ENCODE measurements at regions not wholly inside any gene's neighbourhood (a gene's known extent, or its start where the extent isn't known, plus 50 kb on each side); places are given as distances from the start of the nearest gene placed in this dataset.

GRCh38 chr5:56422076-56422762 is 189.1 kb upstream of the ANKRD55 start:
- DNase-seq (no peak), ATAC-seq (replicated peaks in 1 of 4) (no peak)
- Mint-ChIP-seq H3K4me1 (peaks cover 0 to 2% (median 0%) of the 10 kb centered on the region in 3 donors), H3K36me3 (peaks cover 3% of the 10 kb centered on the region), H3K9me3 (peaks cover 8 to 39% (median 31%) of the 10 kb centered on the region in 3 donors), H3K27ac (no peak overlapping the region), H3K27me3 (no peaks in the 10 kb centered on the region), H3K4me3 (no peak overlapping the region)
- H3K4me1 ChIP-seq (ENCODE audit: control insufficient read depth in 1 of 2, extremely low read depth in 1 of 2, insufficient read depth in 2 of 2, low read length in 2 of 2) = no peaks in the 10 kb centered on the region
- CTCF ChIA-PET = no interaction called here
- POLR2A ChIA-PET = no interaction called here
- no peaks in the 10 kb centered on the region for H3K36me3 ChIP-seq (ENCODE audit: control insufficient read depth in 2 of 2, extremely low read depth in 1 of 2, insufficient read depth in 1 of 2, low read length in 1 of 2)
- 100% methylated on average over 1 of the region's 5 CpGs for WGBS (ENCODE audit: insufficient coverage)
- H3K27ac ChIP-seq (ENCODE audit: low read length) = no peak overlapping the region
- H3K27me3 ChIP-seq (replicated peaks in 1 of 2; ENCODE audit: control insufficient read depth in 2 of 2, extremely low read depth in 1 of 2, insufficient read depth in 2 of 2, low read length in 1 of 2) = no peaks in the 10 kb centered on the region
- no peaks in the 10 kb centered on the region for H3K9me3 ChIP-seq
- no peak overlapping the region for H3K4me3 ChIP-seq (ENCODE audit: control insufficient read depth in 1 of 2, extremely low read depth in 1 of 2, low read length in 1 of 2)

- Mint-ChIP-seq H3K27ac (no peak overlapping the region), H3K4me3 (no peak overlapping the region), H3K4me1 (peaks cover 0 to 4% (median 2%) of the 10 kb centered on the region in 3 donors), H3K36me3 (peaks cover 3% of the 10 kb centered on the region), H3K27me3 (no peaks in the 10 kb centered on the region), H3K9me3 (peaks cover 8 to 39% (median 31%) of the 10 kb centered on the region in 3 donors)
- WGBS (ENCODE audit: insufficient coverage) = no CpG with 5 or more reads among the region's 6 CpGs
- Histone ChIP-seq H3K27me3 (replicated peaks in 1 of 2; ENCODE audit: control insufficient read depth in 2 of 2, extremely low read depth in 1 of 2, insufficient read depth in 2 of 2, low read length in 1 of 2) (no peaks in the 10 kb centered on the region), H3K4me3 (ENCODE audit: control insufficient read depth in 1 of 2, extremely low read depth in 1 of 2, low read length in 1 of 2) (no peak overlapping the region), H3K36me3 (ENCODE audit: control insufficient read depth in 2 of 2, extremely low read depth in 1 of 2, insufficient read depth in 1 of 2, low read length in 1 of 2) (no peaks in the 10 kb centered on the region), H3K4me1 (ENCODE audit: control insufficient read depth in 1 of 2, extremely low read depth in 1 of 2, insufficient read depth in 2 of 2, low read length in 2 of 2) (no peaks in the 10 kb centered on the region), H3K27ac (ENCODE audit: low read length) (no peak overlapping the region), H3K9me3 (no peaks in the 10 kb centered on the region)
- ChIA-PET POLR2A (no interaction called here), CTCF (no interaction called here)
- DNase-seq = no peak
- ATAC-seq (replicated peaks in 1 of 4) = no peak
Measured at GRCh38 chr5:56421246-56422075, 188.3 kb upstream of the ANKRD55 start.

- H3K36me3 Mint-ChIP-seq = peaks cover 3% of the 10 kb centered on the region
- H3K4me3 Mint-ChIP-seq = no peak overlapping the region
- H3K27me3 Mint-ChIP-seq = no peaks in the 10 kb centered on the region
- POLR2A ChIA-PET = no interaction called here
- DNase-seq = no peak
- no peak overlapping the region for H3K27ac ChIP-seq (ENCODE audit: low read length)
- ATAC-seq (replicated peaks in 1 of 4) = no peak
- H3K4me1 Mint-ChIP-seq = peaks cover 6 to 13% (median 11%) of the 10 kb centered on the region in 3 donors
- CTCF ChIA-PET = interaction anchor here in 1 of 2 donors (0.6 kb wide), 1 partner anchor 1477 kb away, joined by 3 read pairs; no protein-coding TSS in a partner anchor
- H3K36me3 ChIP-seq (ENCODE audit: control insufficient read depth in 2 of 2, extremely low read depth in 1 of 2, insufficient read depth in 1 of 2, low read length in 1 of 2) = no peaks in the 10 kb centered on the region
- H3K4me3 ChIP-seq (ENCODE audit: control insufficient read depth in 1 of 2, extremely low read depth in 1 of 2, low read length in 1 of 2) = no peak overlapping the region
- no peaks in the 10 kb centered on the region for H3K9me3 ChIP-seq
- H3K4me1 ChIP-seq (ENCODE audit: control insufficient read depth in 1 of 2, extremely low read depth in 1 of 2, insufficient read depth in 2 of 2, low read length in 2 of 2) = no peaks in the 10 kb centered on the region
- peaks cover 8 to 39% (median 31%) of the 10 kb centered on the region in 3 donors for H3K9me3 Mint-ChIP-seq
- no peak overlapping the region for H3K27ac Mint-ChIP-seq
- no peaks in the 10 kb centered on the region for H3K27me3 ChIP-seq (replicated peaks in 1 of 2; ENCODE audit: control insufficient read depth in 2 of 2, extremely low read depth in 1 of 2, insufficient read depth in 2 of 2, low read length in 1 of 2)
Measured at GRCh38 chr5:56420323-56420722, 187.2 kb upstream of the ANKRD55 start.

- no peak overlapping the region for H3K4me3 Mint-ChIP-seq
- no peaks in the 10 kb centered on the region for H3K27me3 ChIP-seq (replicated peaks in 1 of 2; ENCODE audit: control insufficient read depth in 2 of 2, extremely low read depth in 1 of 2, insufficient read depth in 2 of 2, low read length in 1 of 2)
- peaks cover 9 to 15% (median 15%) of the 10 kb centered on the region in 3 donors for H3K4me1 Mint-ChIP-seq
- H3K9me3 ChIP-seq = no peaks in the 10 kb centered on the region
- H3K9me3 Mint-ChIP-seq = peaks cover 8 to 39% (median 31%) of the 10 kb centered on the region in 3 donors
- H3K4me3 ChIP-seq (ENCODE audit: control insufficient read depth in 1 of 2, extremely low read depth in 1 of 2, low read length in 1 of 2) = no peak overlapping the region
- POLR2A ChIA-PET = no interaction called here
- CTCF ChIA-PET = no interaction called here
- no peaks in the 10 kb centered on the region for H3K4me1 ChIP-seq (ENCODE audit: control insufficient read depth in 1 of 2, extremely low read depth in 1 of 2, insufficient read depth in 2 of 2, low read length in 2 of 2)
- WGBS (ENCODE audit: insufficient coverage) = no CpG with 5 or more reads among the region's 2 CpGs
- H3K27ac Mint-ChIP-seq = no peak overlapping the region
- ATAC-seq (replicated peaks in 1 of 4) = no peak
- H3K36me3 ChIP-seq (ENCODE audit: control insufficient read depth in 2 of 2, extremely low read depth in 1 of 2, insufficient read depth in 1 of 2, low read length in 1 of 2) = no peaks in the 10 kb centered on the region
- H3K27me3 Mint-ChIP-seq = no peaks in the 10 kb centered on the region
- no peak for DNase-seq
- H3K27ac ChIP-seq (ENCODE audit: low read length) = no peak overlapping the region
- peaks cover 3% of the 10 kb centered on the region for H3K36me3 Mint-ChIP-seq
Measured at GRCh38 chr5:56419667-56420066, 186.5 kb upstream of the ANKRD55 start.

- Mint-ChIP-seq H3K36me3 (peaks cover 3% of the 10 kb centered on the region), H3K27ac (peak overlapping the region in 1 of 2 donors; percentile 1), H3K9me3 (peaks cover 8 to 22% (median 20%) of the 10 kb centered on the region in 3 donors), H3K27me3 (no peaks in the 10 kb centered on the region), H3K4me3 (no peak overlapping the region), H3K4me1 (peaks cover 18 to 29% (median 23%) of the 10 kb centered on the region in 3 donors)
- DNase-seq (peak in 8 of 35 experiments; percentile 1 to 48 (median 4)), ATAC-seq (replicated peaks in 1 of 4) (peak in 1 of 4 experiments; percentile 20)
- Histone ChIP-seq H3K4me1 (ENCODE audit: control insufficient read depth in 1 of 2, extremely low read depth in 1 of 2, insufficient read depth in 2 of 2, low read length in 2 of 2) (peaks cover 0 to 6% of the 10 kb centered on the region in 2 experiments), H3K9me3 (no peaks in the 10 kb centered on the region), H3K4me3 (ENCODE audit: control insufficient read depth in 1 of 2, extremely low read depth in 1 of 2, low read length in 1 of 2) (no peak overlapping the region), H3K27ac (ENCODE audit: low read length) (no peak overlapping the region), H3K36me3 (ENCODE audit: control insufficient read depth in 2 of 2, extremely low read depth in 1 of 2, insufficient read depth in 1 of 2, low read length in 1 of 2) (no peaks in the 10 kb centered on the region), H3K27me3 (replicated peaks in 1 of 2; ENCODE audit: control insufficient read depth in 2 of 2, extremely low read depth in 1 of 2, insufficient read depth in 2 of 2, low read length in 1 of 2) (no peaks in the 10 kb centered on the region)
- no CpG with 5 or more reads among the region's 3 CpGs for WGBS (ENCODE audit: insufficient coverage)
- ChIA-PET CTCF (interaction anchor here in 1 of 2 donors (0.6 kb wide), 1 partner anchor 149 kb away, joined by 3 read pairs; no protein-coding TSS in a partner anchor), POLR2A (no interaction called here)
Measured at GRCh38 chr5:56415356-56415765, 182.2 kb upstream of the ANKRD55 start.

- Mint-ChIP-seq H3K36me3 (no peaks in the 10 kb centered on the region), H3K27me3 (no peaks in the 10 kb centered on the region), H3K27ac (no peak overlapping the region), H3K9me3 (peaks cover 0 to 11% (median 8%) of the 10 kb centered on the region in 3 donors), H3K4me1 (peaks cover 18 to 27% (median 23%) of the 10 kb centered on the region in 3 donors), H3K4me3 (no peak overlapping the region)
- no CpG with 5 or more reads among the region's 3 CpGs for WGBS (ENCODE audit: insufficient coverage)
- ATAC-seq (replicated peaks in 1 of 4) = no peak
- Histone ChIP-seq H3K9me3 (no peaks in the 10 kb centered on the region), H3K4me1 (ENCODE audit: control insufficient read depth in 1 of 2, extremely low read depth in 1 of 2, insufficient read depth in 2 of 2, low read length in 2 of 2) (peaks cover 0 to 6% of the 10 kb centered on the region in 2 experiments), H3K36me3 (ENCODE audit: control insufficient read depth in 2 of 2, extremely low read depth in 1 of 2, insufficient read depth in 1 of 2, low read length in 1 of 2) (no peaks in the 10 kb centered on the region), H3K27ac (ENCODE audit: low read length) (no peak overlapping the region), H3K4me3 (ENCODE audit: control insufficient read depth in 1 of 2, extremely low read depth in 1 of 2, low read length in 1 of 2) (no peak overlapping the region), H3K27me3 (replicated peaks in 1 of 2; ENCODE audit: control insufficient read depth in 2 of 2, extremely low read depth in 1 of 2, insufficient read depth in 2 of 2, low read length in 1 of 2) (no peaks in the 10 kb centered on the region)
- ChIA-PET CTCF (interaction anchor here in 1 of 2 donors (0.7 kb wide), 1 partner anchor 43 kb away, joined by 4 read pairs; no protein-coding TSS in a partner anchor), POLR2A (no interaction called here)
- DNase-seq = no peak
Measured at GRCh38 chr5:56414066-56414465, 180.9 kb upstream of the ANKRD55 start.
